ENCODE measurements at regions not wholly inside any gene's neighbourhood (a gene's known extent, or its start where the extent isn't known, plus 50 kb on each side); places are given as distances from the start of the nearest gene placed in this dataset.

DNA sequence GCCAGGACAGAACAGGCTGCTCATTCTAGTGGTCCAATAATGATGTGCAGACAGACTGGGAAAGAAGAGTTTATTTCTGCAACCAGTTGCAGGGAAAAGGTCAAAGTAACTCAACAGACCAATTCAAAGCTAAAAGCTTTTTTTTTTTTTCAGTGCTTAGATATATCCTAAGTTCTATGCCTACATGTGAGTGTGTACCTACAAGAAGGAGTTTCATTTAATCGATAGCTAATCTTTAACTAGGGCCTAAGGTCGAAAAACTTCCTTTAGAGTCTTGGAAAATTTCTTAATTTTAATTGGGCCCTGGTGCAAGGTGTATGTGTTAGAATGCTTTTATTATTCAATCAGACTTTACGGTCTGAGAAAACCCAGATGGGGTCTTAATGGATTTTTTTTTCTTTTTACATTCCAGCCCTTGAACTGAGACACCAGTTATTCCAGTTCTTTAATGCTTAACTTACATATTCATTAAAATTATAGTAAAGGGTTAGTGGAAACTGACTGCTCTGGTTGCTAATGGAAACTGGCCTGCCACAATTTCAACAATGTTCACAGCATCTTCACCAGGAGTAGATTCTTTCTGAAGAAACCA, 365.3 kb downstream of the MTRR start:
- ATAC-seq (no peak), DNase-seq (ENCODE audit: low spot score) (no peak), FAIRE-seq (no peak)
- H3K36me3 ChIP-seq (replicated peaks in 1 of 2; ENCODE audit: control insufficient read depth in 1 of 2, insufficient read depth in 2 of 2, low read length in 2 of 2): no peaks in the 10 kb centered on the region
- no peaks in the 10 kb centered on the region for H3K27me3 ChIP-seq (ENCODE audit: control insufficient read depth in 1 of 2, insufficient read depth in 2 of 2, low read length in 2 of 2)
- ChIA-PET CTCF (ENCODE audit: low intra/inter-chr PET ratio, low total read pairs) (no interaction called here), POLR2A (no interaction called here)
- intact Hi-C loops (cut with micrococcal nuclease; ENCODE audit: unreplicated experiment) (no loop called here), in situ Hi-C loops (cut with HindIII; ENCODE audit: extremely low pct_ligation_motif_present, low pct_unique_long_range_greater_than_20kb) (no loop called here)
- TF ChIP-seq EED (CRISPR knock-in tag; IDR thresholded peaks at IDR 0.05) (no peak), MIXL1 (CRISPR knock-in tag; IDR thresholded peaks at IDR 0.05) (no peak), NPAS2 (CRISPR knock-in tag; IDR thresholded peaks at IDR 0.05; ENCODE audit: borderline replicate concordance) (no peak), HDAC1 (CRISPR knock-in tag; IDR thresholded peaks at IDR 0.05) (no peak), PITX1 (CRISPR knock-in tag; IDR thresholded peaks at IDR 0.05) (no peak), KLF16 (CRISPR knock-in tag; IDR thresholded peaks at IDR 0.05) (no peak), ZSCAN12 (CRISPR knock-in tag; IDR thresholded peaks at IDR 0.05) (no peak), NFKB2 (CRISPR knock-in tag; IDR thresholded peaks at IDR 0.05; ENCODE audit: borderline replicate concordance) (no peak), POLR2AphosphoS2 (IDR thresholded peaks at IDR 0.05; ENCODE audit: low read depth, low read length) (no peak), ZNF232 (CRISPR knock-in tag; IDR thresholded peaks at IDR 0.05; ENCODE audit: borderline replicate concordance) (no peak), PHF20 (CRISPR knock-in tag; IDR thresholded peaks at IDR 0.05) (no peak)
- TF ChIP-seq, protein P1, sequence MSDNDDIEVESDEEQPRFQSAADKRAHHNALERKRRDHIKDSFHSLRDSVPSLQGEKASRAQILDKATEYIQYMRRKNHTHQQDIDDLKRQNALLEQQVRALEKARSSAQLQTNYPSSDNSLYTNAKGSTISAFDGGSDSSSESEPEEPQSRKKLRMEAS (IDR thresholded peaks at IDR 0.05): no peak
- TF ChIP-seq, protein P2, sequence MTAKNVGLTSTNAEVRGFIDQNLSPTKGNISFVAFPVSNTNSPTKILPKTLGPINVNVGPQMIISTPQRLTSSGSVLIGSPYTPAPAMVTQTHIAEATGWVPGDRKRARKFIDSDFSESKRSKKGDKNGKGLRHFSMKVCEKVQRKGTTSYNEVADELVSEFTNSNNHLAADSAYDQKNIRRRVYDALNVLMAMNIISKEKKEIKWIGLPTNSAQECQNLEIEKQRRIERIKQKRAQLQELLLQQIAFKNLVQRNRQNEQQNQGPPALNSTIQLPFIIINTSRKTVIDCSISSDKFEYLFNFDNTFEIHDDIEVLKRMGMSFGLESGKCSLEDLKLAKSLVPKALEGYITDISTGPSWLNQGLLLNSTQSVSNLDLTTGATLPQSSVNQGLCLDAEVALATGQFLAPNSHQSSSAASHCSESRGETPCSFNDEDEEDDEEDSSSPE (CRISPR knock-in tag; IDR thresholded peaks at IDR 0.05): no peak
- TF ChIP-seq, protein P3, sequence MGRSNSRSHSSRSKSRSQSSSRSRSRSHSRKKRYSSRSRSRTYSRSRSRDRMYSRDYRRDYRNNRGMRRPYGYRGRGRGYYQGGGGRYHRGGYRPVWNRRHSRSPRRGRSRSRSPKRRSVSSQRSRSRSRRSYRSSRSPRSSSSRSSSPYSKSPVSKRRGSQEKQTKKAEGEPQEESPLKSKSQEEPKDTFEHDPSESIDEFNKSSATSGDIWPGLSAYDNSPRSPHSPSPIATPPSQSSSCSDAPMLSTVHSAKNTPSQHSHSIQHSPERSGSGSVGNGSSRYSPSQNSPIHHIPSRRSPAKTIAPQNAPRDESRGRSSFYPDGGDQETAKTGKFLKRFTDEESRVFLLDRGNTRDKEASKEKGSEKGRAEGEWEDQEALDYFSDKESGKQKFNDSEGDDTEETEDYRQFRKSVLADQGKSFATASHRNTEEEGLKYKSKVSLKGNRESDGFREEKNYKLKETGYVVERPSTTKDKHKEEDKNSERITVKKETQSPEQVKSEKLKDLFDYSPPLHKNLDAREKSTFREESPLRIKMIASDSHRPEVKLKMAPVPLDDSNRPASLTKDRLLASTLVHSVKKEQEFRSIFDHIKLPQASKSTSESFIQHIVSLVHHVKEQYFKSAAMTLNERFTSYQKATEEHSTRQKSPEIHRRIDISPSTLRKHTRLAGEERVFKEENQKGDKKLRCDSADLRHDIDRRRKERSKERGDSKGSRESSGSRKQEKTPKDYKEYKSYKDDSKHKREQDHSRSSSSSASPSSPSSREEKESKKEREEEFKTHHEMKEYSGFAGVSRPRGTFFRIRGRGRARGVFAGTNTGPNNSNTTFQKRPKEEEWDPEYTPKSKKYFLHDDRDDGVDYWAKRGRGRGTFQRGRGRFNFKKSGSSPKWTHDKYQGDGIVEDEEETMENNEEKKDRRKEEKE (IDR thresholded peaks at IDR 0.05): no peak
- WGBS (ENCODE audit: low lambda C conversion rate): 4% methylated on average over 3 of the region's 3 CpGs
- no peak overlapping the region for H2AFZ ChIP-seq (ENCODE audit: low read length)
- no peaks in the 10 kb centered on the region for H3K4me1 ChIP-seq (ENCODE audit: insufficient read depth, low read length)
- no peak overlapping the region for H3K4me3 ChIP-seq (replicated peaks in 1 of 3; ENCODE audit: insufficient read depth in 1 of 3, low read depth in 2 of 3, low read length in 3 of 3)
- H4K20me1 ChIP-seq (ENCODE audit: insufficient read depth, low read length): no peaks in the 10 kb centered on the region
- H3K4me2 ChIP-seq (ENCODE audit: low read depth, low read length): no peak overlapping the region
- no peaks in the 10 kb centered on the region; the same call in 1 of the 2 replicates for H3K9me3 ChIP-seq (ENCODE audit: low read length)
- no peak overlapping the region for H3K27ac ChIP-seq (ENCODE audit: extremely low read length, insufficient read depth, low read length)
- no peaks in the 10 kb centered on the region for H3K79me2 ChIP-seq (ENCODE audit: insufficient read depth, low read length)
- H3K9ac ChIP-seq (ENCODE audit: insufficient read depth, low read depth, low read length): no peak overlapping the region
- BruUV-seq (replicated peaks): no TSS peak
